ENCODE measurements at regions not wholly inside any gene's neighbourhood (a gene's known extent, or its start where the extent isn't known, plus 50 kb on each side); places are given as distances from the start of the nearest gene placed in this dataset.

GRCh38 chr2:240280621-240281020, 140.2 kb upstream of the OTOS start:
- no peak for TF ChIP-seq MEF2A (IDR thresholded peaks at IDR 0.05; ENCODE audit: borderline replicate concordance, low read depth)
- TF ChIP-seq RFX5 (IDR thresholded peaks at IDR 0.05; ENCODE audit: low read length), result no peak
- TF ChIP-seq GATA2 (CRISPR knock-in tag; IDR thresholded peaks at IDR 0.05), result no peak
- no peak for TF ChIP-seq TAF1 (IDR thresholded peaks at IDR 0.05; ENCODE audit: borderline replicate concordance, low read depth, low read length)
- TF ChIP-seq TEAD4 (IDR thresholded peaks at IDR 0.05; ENCODE audit: borderline replicate concordance, insufficient read depth), result no peak
- TF ChIP-seq USF1 (IDR thresholded peaks at IDR 0.05; ENCODE audit: borderline replicate concordance, low read depth), result no peak
- no peak for TF ChIP-seq IRF3 (IDR thresholded peaks at IDR 0.05; ENCODE audit: low read depth, low read length)
- no peak for TF ChIP-seq JUND (IDR thresholded peaks at IDR 0.05)
- TF ChIP-seq RAD21 (IDR thresholded peaks at IDR 0.05; ENCODE audit: low read length), result no peak
- no peak for TF ChIP-seq REST (IDR thresholded peaks at IDR 0.05; ENCODE audit: low read depth, low read length)
- Histone ChIP-seq H3K9ac (no peak overlapping the region), H3K79me2 (ENCODE audit: insufficient read depth) (no peaks in the 10 kb centered on the region), H2AFZ (ENCODE audit: low read depth) (no peak overlapping the region), H3K27me3 (ENCODE audit: insufficient read depth) (no peaks in the 10 kb centered on the region), H3K4me2 (no peak overlapping the region), H3K9me2 (no peaks in the 10 kb centered on the region), H3K36me3 (replicated peaks in 1 of 2; ENCODE audit: control insufficient read depth in 1 of 2, insufficient read depth in 2 of 2, low read length in 1 of 2) (no peaks in the 10 kb centered on the region), H3F3A (replicated peaks; ENCODE audit: insufficient read depth) (no peaks in the 10 kb centered on the region), H3K9me3 (no peaks in the 10 kb centered on the region), H3K4me3 (ENCODE audit: low read depth in 2 of 2, low read length in 1 of 2) (no peak overlapping the region), H4K20me1 (ENCODE audit: insufficient read depth) (no peaks in the 10 kb centered on the region), H3K27ac (ENCODE audit: low read depth in 2 of 2, low read length in 1 of 2) (no peak overlapping the region), H3K4me1 (ENCODE audit: control insufficient read depth in 1 of 2, insufficient read depth in 2 of 2, low read depth in 1 of 2, low read length in 1 of 2) (no peaks in the 10 kb centered on the region)
- ChIA-PET CTCF (no interaction called here), POLR2A (no interaction called here)
- 6% methylated on average over 2 of the region's 2 CpGs for WGBS (ENCODE audit: low lambda C conversion rate)
- no peak for DNase-seq

GRCh38 chr2:240284503-240285259, 144.2 kb upstream of the OTOS start:
- Histone ChIP-seq H3F3A (replicated peaks; ENCODE audit: insufficient read depth) (no peaks in the 10 kb centered on the region), H3K4me2 (no peak overlapping the region), H2AFZ (ENCODE audit: low read depth) (no peak overlapping the region), H3K27ac (ENCODE audit: low read depth in 2 of 2, low read length in 1 of 2) (no peak overlapping the region), H3K9me3 (no peaks in the 10 kb centered on the region), H3K79me2 (ENCODE audit: insufficient read depth) (no peaks in the 10 kb centered on the region), H3K27me3 (ENCODE audit: insufficient read depth) (no peaks in the 10 kb centered on the region), H3K9me2 (no peaks in the 10 kb centered on the region), H3K4me3 (ENCODE audit: low read depth in 2 of 2, low read length in 1 of 2) (no peak overlapping the region), H3K9ac (no peak overlapping the region), H4K20me1 (ENCODE audit: insufficient read depth) (no peaks in the 10 kb centered on the region), H3K4me1 (ENCODE audit: control insufficient read depth in 1 of 2, insufficient read depth in 2 of 2, low read depth in 1 of 2, low read length in 1 of 2) (no peaks in the 10 kb centered on the region), H3K36me3 (replicated peaks in 1 of 2; ENCODE audit: control insufficient read depth in 1 of 2, insufficient read depth in 2 of 2, low read length in 1 of 2) (no peaks in the 10 kb centered on the region)
- ChIA-PET CTCF (no interaction called here), POLR2A (no interaction called here)
- no peak for TF ChIP-seq ELF1 (IDR thresholded peaks at IDR 0.05)
- no peak for TF ChIP-seq RFX5 (IDR thresholded peaks at IDR 0.05; ENCODE audit: low read length)
- TF ChIP-seq JUND (IDR thresholded peaks at IDR 0.05), result no peak
- TF ChIP-seq CHD2 (IDR thresholded peaks at IDR 0.05; ENCODE audit: low read length, partially characterized antibody), result no peak
- no peak for TF ChIP-seq RAD21 (IDR thresholded peaks at IDR 0.05; ENCODE audit: low read length)
- TF ChIP-seq FOXM1 (IDR thresholded peaks at IDR 0.05; ENCODE audit: low read depth), result no peak
- TF ChIP-seq TAF1 (IDR thresholded peaks at IDR 0.05; ENCODE audit: borderline replicate concordance, low read depth, low read length), result no peak
- no peak for TF ChIP-seq POLR2AphosphoS5 (IDR thresholded peaks at IDR 0.05; ENCODE audit: low read depth, low read length)
- DNase-seq, result no peak
- 42% methylated on average over 11 of the region's 13 CpGs for WGBS (ENCODE audit: low lambda C conversion rate)

Measured in SK-N-SH (cell line).